ENCODE measurements at regions not wholly inside any gene's neighbourhood (a gene's known extent, or its start where the extent isn't known, plus 50 kb on each side); places are given as distances from the start of the nearest gene placed in this dataset.

DNA sequence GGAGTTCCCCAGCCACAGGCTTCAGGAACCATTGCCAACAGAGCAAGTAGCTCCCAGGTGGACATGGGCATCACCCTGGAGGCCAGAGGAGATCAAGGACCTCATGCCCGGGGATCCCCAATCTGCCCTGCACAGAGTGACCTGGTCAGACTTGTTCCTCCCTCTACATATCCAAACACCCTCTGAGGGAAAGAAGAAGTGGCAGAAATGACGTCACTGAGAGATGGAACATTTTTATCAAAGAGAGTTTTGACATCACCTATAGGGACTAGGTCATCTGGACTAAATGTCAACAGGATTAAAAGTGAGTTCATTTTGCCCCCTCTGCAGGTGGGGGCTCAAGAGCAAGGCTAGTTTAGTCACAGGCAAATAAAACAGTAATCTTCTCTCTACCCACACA is 273.7 kb downstream of the SKAP2 start:
- Mint-ChIP-seq H3K36me3 (no peaks in the 10 kb centered on the region), H3K27ac (no peak overlapping the region), H3K9me3 (no peaks in the 10 kb centered on the region)
- no peak for ATAC-seq
- DNase-seq (ENCODE audit: low spot score in 2 of 2) = no peak

DNA sequence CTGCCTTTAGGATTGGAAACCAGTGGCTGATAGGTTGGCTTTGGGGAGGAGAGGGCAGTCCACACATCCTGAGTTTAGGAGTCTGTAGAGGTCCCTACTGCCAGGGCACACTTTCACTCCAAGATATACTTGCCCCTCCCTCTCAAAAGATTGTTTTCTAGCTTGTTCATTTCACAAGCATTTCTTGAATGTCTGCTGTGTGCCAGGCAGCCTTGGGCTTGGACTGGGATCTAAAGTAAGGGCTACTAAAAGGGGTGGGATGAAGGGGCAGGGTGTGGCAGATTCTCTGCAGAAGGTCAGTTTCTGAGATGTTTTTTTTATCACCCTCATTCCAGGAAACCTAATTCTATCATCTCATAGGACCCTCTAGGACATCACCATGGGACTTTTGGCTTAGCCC is 272.4 kb downstream of the SKAP2 start:
- ATAC-seq (no peak), DNase-seq (ENCODE audit: low spot score in 2 of 2) (no peak)
- no peaks in the 10 kb centered on the region for H3K36me3 Mint-ChIP-seq
- H3K27ac Mint-ChIP-seq = no peak overlapping the region
- H3K9me3 Mint-ChIP-seq = no peaks in the 10 kb centered on the region

DNA sequence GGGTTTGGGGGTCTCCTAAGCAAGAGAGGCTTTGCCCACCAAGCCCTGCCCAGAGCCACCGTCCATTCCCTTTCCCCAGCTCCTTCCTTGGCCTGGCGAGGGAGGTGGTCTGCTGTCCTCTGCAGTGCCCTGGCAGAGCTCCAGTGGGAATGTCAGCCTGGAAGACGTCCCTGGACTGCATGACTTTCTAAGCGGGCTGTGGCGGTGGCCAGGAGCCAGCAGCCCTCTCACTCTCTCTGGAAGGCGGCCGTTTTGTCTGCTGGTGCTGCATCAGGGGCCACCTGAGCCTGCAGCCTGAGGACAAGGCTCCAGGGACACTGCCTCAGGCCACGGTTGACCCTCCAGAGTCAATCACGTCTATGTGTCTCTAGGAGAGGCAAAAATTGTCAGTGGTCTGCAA is 271.0 kb downstream of the SKAP2 start:
- H3K9me3 Mint-ChIP-seq = no peaks in the 10 kb centered on the region
- DNase-seq (ENCODE audit: low spot score in 2 of 2) = no peak
- no peak for ATAC-seq
- no peak overlapping the region for H3K27ac Mint-ChIP-seq
- no peaks in the 10 kb centered on the region for H3K36me3 Mint-ChIP-seq

DNA sequence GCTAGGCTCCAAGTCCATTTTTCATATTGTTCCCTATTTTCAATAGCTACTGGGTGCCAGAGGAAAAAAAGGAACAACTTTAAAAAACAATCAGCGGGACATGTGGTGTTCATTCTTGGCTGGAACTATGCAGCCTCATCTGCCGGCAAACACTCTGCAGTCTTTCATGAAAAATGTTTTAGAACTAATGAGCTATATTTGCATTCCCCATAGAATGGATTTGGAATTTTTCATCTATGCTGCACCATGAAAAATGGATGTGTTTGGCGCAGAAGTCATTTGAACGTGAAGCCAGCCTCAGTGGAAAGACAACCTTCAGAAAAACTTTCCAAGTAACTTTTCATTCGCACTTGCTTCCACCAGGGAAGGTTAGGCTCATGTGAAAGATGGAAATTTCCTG is 270.5 kb downstream of the SKAP2 start:
- ATAC-seq (no peak), DNase-seq (ENCODE audit: low spot score in 2 of 2) (no peak)
- Mint-ChIP-seq H3K36me3 (no peaks in the 10 kb centered on the region), H3K27ac (no peak overlapping the region), H3K9me3 (no peaks in the 10 kb centered on the region)

DNA sequence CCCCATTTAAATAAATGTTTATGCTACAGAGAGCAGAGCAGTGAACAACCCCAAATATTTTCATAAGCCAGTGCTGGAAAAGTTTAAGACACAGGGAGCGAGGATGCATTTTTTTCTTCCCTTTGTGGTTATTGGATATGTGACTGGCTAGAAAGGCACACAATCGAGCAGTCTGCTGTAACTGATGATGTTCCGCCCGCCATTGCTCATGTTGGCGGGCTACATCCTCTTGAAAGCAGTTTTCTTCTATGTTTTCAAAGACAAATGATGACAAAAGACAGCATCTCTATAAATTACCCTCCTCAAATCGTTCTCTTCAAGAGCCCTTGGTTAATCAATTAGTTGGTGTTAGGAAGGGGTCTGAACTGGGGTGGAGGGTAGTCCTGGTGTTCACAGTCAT is 269.8 kb downstream of the SKAP2 start:
- Mint-ChIP-seq H3K36me3 (no peaks in the 10 kb centered on the region), H3K27ac (no peak overlapping the region)
- no peak for ATAC-seq

DNA sequence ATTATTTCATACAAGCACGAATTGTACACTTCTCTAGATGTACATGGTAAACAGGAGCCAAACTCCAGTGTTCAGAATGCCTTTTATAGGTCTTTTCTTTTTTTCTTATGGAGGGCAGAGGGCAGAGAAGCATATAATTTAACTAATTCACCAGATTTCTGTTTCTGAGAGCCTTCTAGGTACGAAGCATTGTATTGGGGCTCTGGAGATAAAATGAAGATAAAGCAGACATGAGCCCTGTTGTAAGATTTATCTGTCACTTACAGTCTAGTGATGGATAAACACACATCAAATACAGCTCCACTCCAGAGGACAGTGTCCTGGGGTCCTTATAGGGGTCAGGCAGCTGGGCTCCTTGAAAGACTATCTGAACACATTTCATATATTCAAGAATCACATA is 265.5 kb downstream of the SKAP2 start:
- no peaks in the 10 kb centered on the region for H3K9me3 Mint-ChIP-seq
- H3K36me3 Mint-ChIP-seq = no peaks in the 10 kb centered on the region
- ATAC-seq (no peak), DNase-seq (ENCODE audit: low spot score in 2 of 2) (no peak)
- H3K27ac Mint-ChIP-seq = no peak overlapping the region

More for the DNA sequence above, 269.8 kb downstream of the SKAP2 start:
- H3K9me3 Mint-ChIP-seq = no peaks in the 10 kb centered on the region
- no peak for DNase-seq (ENCODE audit: low spot score in 2 of 2)

DNA sequence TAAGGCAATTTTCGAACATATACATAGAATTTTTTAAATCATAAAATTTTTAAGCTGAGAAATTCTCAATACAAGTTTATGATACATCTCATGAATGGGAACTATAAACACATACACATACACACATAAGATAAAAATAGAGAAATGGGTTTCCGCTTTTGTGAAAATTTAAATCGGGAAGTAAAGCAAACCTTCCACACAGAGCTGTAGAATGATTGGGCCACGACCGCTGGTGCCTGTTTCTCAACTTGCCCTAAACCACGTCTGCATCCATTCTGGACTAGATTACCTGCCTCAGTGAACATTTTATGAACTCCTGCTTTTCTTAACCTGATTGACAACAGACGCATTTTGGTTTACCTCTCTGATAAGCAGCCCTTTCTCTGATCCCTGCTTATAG is 264.4 kb downstream of the SKAP2 start:
- H3K27ac Mint-ChIP-seq = no peak overlapping the region
- H3K36me3 Mint-ChIP-seq = no peaks in the 10 kb centered on the region
- DNase-seq (ENCODE audit: low spot score in 2 of 2) = no peak
- ATAC-seq = no peak
- H3K9me3 Mint-ChIP-seq = no peaks in the 10 kb centered on the region

DNA sequence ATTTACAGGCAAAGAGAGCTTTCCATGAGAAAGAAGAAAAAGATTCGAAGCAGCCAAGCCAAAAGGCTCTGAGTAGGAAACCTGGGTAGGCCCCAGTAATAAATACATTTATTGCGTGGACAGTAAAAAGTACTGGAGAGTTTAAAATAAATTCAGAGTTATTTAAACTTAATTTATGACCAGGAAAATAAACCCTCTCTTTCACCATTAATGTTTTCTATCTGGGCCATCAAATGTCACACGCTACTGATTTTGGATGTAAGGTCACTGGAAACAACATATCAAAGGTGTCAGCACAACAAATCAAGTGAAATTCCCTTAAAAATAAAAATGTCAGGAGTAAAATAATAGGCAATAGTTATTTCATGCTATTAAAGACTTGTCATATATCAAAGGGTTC is 264.0 kb downstream of the SKAP2 start:
- DNase-seq (ENCODE audit: low spot score in 2 of 2) (no peak), ATAC-seq (no peak)
- no peak overlapping the region for H3K27ac Mint-ChIP-seq
- H3K9me3 Mint-ChIP-seq = no peaks in the 10 kb centered on the region
- no peaks in the 10 kb centered on the region for H3K36me3 Mint-ChIP-seq

DNA sequence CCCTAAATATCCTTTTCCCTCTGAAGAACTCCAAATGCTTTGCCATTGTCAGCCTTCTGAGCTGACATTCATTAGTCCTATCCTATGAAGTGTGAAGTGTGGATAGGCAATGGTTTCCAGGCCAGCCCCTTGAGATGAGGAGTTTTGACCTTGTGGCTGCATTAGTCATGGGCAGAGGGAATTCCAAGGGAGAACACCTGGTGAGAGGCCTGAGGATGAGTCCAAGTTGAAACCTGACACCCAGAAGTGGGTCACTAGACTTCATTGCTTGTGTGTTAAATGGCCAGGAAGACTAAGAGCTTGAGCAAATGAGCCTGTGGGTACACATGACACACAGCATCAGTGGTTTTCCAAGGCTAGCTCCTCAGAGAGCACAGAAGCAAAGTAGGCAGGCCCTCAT is 260.8 kb downstream of the SKAP2 start:
- Mint-ChIP-seq H3K27ac (no peak overlapping the region), H3K36me3 (no peaks in the 10 kb centered on the region), H3K9me3 (no peaks in the 10 kb centered on the region)
- DNase-seq (ENCODE audit: low spot score in 2 of 2) = no peak
- ATAC-seq = peak in 1 of 2 donors; percentile 56

DNA sequence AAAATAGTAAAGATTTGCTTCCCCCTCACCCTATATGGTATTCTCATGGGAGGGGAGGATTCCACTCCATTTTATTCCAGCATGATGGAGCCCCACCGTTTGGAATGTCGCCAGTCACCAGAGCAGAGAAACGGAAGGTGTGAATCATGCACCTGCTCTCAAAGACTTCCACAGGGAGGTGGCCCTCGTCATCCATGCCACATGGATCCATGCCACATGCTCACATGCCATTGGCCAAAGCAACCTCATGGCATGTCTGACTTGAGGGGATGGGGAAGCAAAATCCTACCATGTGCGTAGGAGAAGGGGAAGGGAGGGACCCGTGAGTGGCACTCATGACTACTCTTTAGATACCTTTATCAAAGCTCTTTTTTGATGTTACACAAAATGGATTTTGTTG is 256.0 kb downstream of the SKAP2 start:
- H3K9me3 Mint-ChIP-seq = no peaks in the 10 kb centered on the region
- no peak for ATAC-seq
- no peaks in the 10 kb centered on the region for H3K36me3 Mint-ChIP-seq
- no peak overlapping the region for H3K27ac Mint-ChIP-seq
- no peak for DNase-seq (ENCODE audit: low spot score in 2 of 2)

DNA sequence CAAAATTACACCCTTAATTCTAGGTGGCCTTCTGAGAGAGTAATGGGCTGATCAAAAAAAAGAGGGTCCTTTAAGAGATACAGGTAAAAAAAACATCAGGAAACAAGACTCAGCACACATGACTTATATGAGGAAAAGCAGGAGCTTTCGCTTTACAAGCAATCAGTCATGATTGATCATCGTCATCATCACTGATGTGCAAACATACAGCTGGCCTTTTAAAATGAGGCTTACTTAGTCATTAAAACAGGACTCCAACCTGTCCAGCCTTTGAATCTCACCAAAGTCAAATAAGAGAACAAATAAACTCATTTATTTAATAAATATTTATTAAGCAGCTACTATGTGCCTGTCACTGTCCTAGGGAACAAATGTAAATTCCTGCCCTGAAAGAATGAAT is 255.3 kb downstream of the SKAP2 start:
- H3K36me3 Mint-ChIP-seq = no peaks in the 10 kb centered on the region
- DNase-seq (ENCODE audit: low spot score in 2 of 2) (no peak), ATAC-seq (no peak)
- no peak overlapping the region for H3K27ac Mint-ChIP-seq
- no peaks in the 10 kb centered on the region for H3K9me3 Mint-ChIP-seq

DNA sequence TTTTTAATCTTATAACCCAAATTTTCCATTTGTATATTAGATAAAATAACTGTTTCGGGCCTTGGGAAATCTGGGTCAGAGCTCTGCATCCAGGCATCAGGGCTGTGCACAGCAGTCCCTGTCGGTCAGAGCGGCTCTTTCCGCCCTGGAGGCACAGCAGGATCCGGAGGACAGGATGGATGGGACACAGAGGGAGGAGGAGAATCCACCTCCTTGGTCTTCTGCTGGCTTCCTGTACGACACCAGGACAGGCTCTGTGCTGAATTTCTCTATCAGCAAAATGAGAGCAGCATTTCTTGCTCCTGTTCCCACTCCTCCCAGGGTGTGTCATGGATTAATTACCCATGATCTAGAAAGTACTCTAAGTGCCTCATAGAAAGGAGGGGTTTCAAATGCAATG is 254.9 kb downstream of the SKAP2 start:
- DNase-seq (ENCODE audit: low spot score in 2 of 2) (no peak), ATAC-seq (no peak)
- Mint-ChIP-seq H3K36me3 (no peaks in the 10 kb centered on the region), H3K27ac (no peak overlapping the region), H3K9me3 (no peaks in the 10 kb centered on the region)

DNA sequence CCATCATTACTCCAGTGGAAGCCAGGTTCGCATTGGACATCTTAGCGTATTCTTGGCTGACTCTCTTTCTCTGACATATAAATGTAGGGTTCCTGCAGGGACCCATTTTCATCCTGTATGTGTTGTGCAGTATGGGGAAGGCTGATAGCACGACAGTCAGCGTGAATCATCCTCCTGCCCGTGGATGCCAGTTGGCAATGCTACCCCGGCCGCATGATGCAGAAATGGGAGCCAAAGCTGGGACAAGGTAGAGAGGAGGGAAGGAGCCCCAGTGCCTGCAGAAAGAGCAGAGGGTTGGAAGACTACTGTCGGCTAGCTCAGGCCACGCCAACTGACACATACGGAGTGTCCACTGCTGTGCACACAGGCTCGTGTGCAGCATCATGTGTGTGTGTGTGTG is 251.6 kb downstream of the SKAP2 start:
- ATAC-seq = no peak
- no peak overlapping the region for H3K27ac Mint-ChIP-seq
- no peak for DNase-seq (ENCODE audit: low spot score in 2 of 2)
- no peaks in the 10 kb centered on the region for H3K36me3 Mint-ChIP-seq
- no peaks in the 10 kb centered on the region for H3K9me3 Mint-ChIP-seq

DNA sequence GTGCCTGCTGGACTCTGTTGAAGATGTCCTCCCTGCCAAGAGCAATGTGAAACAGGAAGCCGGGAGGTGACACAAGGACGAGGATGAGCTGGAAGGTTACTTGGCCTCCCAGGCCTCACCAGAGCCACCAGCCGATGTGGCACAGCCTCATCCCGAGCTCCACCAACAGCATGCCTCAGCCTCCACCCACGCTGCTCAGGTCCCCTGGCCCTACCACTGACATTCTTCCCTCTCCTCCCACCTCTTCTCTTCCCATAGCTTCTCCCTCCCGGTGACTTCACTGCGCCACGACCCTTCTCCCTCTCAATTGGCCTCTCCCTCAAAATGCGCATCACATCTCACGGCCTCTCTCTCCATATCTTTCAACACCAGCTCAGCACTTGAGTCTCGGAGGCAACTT is 249.9 kb downstream of the SKAP2 start:
- ATAC-seq (no peak), DNase-seq (ENCODE audit: low spot score in 2 of 2) (no peak)
- no peaks in the 10 kb centered on the region for H3K36me3 Mint-ChIP-seq
- H3K9me3 Mint-ChIP-seq = no peaks in the 10 kb centered on the region
- H3K27ac Mint-ChIP-seq = no peak overlapping the region

DNA sequence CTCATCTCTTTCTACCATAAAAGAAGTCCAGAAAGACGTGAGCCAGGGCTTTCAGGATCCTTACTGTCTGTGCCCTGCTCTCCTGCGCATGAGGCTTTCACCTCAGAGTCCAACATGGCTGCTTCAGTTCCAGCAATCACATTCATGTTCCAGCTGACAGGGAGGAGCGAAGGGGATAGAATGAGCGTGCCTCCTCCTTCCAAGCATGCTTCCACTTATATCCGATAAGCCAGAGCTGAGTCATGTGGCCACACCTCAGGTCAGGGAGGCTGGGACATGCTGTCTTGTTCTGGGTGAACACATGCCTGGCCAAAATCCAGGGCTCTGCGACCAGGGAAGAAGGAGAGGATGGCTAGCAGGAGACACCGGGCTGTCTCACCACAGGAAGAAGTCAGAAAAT is 248.2 kb downstream of the SKAP2 start:
- Mint-ChIP-seq H3K36me3 (no peaks in the 10 kb centered on the region), H3K9me3 (no peaks in the 10 kb centered on the region), H3K27ac (no peak overlapping the region)
- no peak for DNase-seq (ENCODE audit: low spot score in 2 of 2)
- ATAC-seq = no peak

DNA sequence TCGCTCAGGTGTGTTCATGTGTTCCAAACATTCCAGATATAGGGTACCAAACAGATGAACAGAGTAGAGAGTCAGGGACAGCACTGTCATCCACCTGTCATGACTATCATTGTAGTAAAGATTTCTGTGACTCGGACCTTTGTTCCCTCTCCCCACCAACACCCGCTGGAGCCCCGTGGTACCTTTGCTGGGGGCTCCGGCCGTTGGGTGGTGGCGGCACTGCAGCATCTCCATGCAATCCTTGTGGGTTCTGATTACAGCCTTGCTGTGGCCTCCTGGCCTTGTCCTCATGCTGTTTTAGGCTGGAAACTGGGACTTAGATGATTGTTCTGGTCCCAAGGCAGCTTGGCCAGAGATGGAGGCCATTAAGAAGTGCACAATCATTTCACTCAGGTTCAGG is 247.3 kb downstream of the SKAP2 start:
- no peaks in the 10 kb centered on the region for H3K36me3 Mint-ChIP-seq
- DNase-seq (ENCODE audit: low spot score in 2 of 2) = no peak
- no peak for ATAC-seq
- H3K27ac Mint-ChIP-seq = no peak overlapping the region
- no peaks in the 10 kb centered on the region for H3K9me3 Mint-ChIP-seq

Measured in activated naive CD4-positive, alpha-beta T cell treated with anti-CD3 and anti-CD28 coated beads, Interleukin-2, amount 50 U/mL, for 72 hours (primary cell).